HAP-1 (cell line): ENCODE measurements at regions not wholly inside any gene's neighbourhood (a gene's known extent, or its start where the extent isn't known, plus 50 kb on each side); places are given as distances from the start of the nearest gene placed in this dataset.

Experiments
- DNase-seq, 2 experiments: peaks; one replicate each; pipeline ENCODE4 v3.0.0-alpha.2; 2016 to 2020; ENCODE audit warnings: low spot score in 2 of 2
- H3K27me3 ChIP-seq: fragments of 250-450 bp; sonication (Bioruptor Pico); 2 replicates; pipeline ENCODE4 v1.5.1; 2020; ENCODE audit warnings: low read depth, mild to moderate bottlenecking, moderate library complexity
- H3K36me3 ChIP-seq: fragments of 250-450 bp; sonication (Bioruptor Pico); replicated peaks from 2 replicates; pipeline ENCODE4 v1.5.1; 2020; ENCODE audit warnings: mild to moderate bottlenecking
- H3K4me1 ChIP-seq: fragments of 250-450 bp; sonication (Bioruptor Pico); 2 replicates; pipeline ENCODE4 v1.5.1; 2020; ENCODE audit warnings: mild to moderate bottlenecking
- H3K4me3 ChIP-seq: fragments of 250-450 bp; sonication (Bioruptor Pico); 2 replicates; pipeline ENCODE4 v1.5.1; 2020; ENCODE audit warnings: mild to moderate bottlenecking, moderate library complexity
- H3K9me3 ChIP-seq: fragments of 250-450 bp; sonication (Bioruptor Pico); 2 replicates; pipeline ENCODE4 v1.5.1; 2020; ENCODE audit warnings: mild to moderate bottlenecking, moderate library complexity
- in situ Hi-C: fragments of 300-500 bp; cut with MboI; formaldehyde crosslinking; loops from 3 replicates; pipeline ENCODE4 v1.14.3; 2020; ENCODE audit warnings: low sequenced_read_pairs, inconsistent platforms, mixed read lengths

- no peaks in the 10 kb centered on the region for H3K4me1 ChIP-seq
- in situ Hi-C loops = no loop called here
- peaks cover 6% of the 10 kb centered on the region; the same call in 1 of the 2 replicates for H3K27me3 ChIP-seq
- no peaks in the 10 kb centered on the region for H3K9me3 ChIP-seq
- H3K4me3 ChIP-seq = no peak overlapping the region
- H3K36me3 ChIP-seq = no peaks in the 10 kb centered on the region
- DNase-seq = no peak
These were observed 67.7 kb upstream of the SDK2 start for GRCh38 chr17:73711916-73712315.

- Histone ChIP-seq H3K4me3 (no peak overlapping the region), H3K27me3 (peaks cover 6% of the 10 kb centered on the region; the same call in 1 of the 2 replicates), H3K36me3 (no peaks in the 10 kb centered on the region), H3K4me1 (no peaks in the 10 kb centered on the region), H3K9me3 (no peaks in the 10 kb centered on the region)
- in situ Hi-C loops = no loop called here
- no peak for DNase-seq
These were observed 68.9 kb upstream of the SDK2 start for GRCh38 chr17:73713136-73713535.

GRCh38 chr17:73715769-73716168, 71.5 kb upstream of the SDK2 start:
- in situ Hi-C loops = no loop called here
- peaks cover 6% of the 10 kb centered on the region; the same call in 1 of the 2 replicates for H3K27me3 ChIP-seq
- DNase-seq = no peak

GRCh38 chr17:73717690-73718089, 73.4 kb upstream of the SDK2 start:
- H3K27me3 ChIP-seq = peaks cover 6% of the 10 kb centered on the region; the same call in 1 of the 2 replicates
- H3K4me1 ChIP-seq = no peaks in the 10 kb centered on the region
- no peaks in the 10 kb centered on the region for H3K36me3 ChIP-seq
- in situ Hi-C loops = no loop called here
- H3K4me3 ChIP-seq = no peak overlapping the region
- DNase-seq = no peak
- no peaks in the 10 kb centered on the region for H3K9me3 ChIP-seq

More at GRCh38 chr17:73715769-73716168, 71.5 kb upstream of the SDK2 start:
- no peaks in the 10 kb centered on the region for H3K36me3 ChIP-seq
- H3K4me3 ChIP-seq = no peak overlapping the region
- no peaks in the 10 kb centered on the region for H3K9me3 ChIP-seq
- no peaks in the 10 kb centered on the region for H3K4me1 ChIP-seq

GRCh38 chr17:73718362-73718761, 74.1 kb upstream of the SDK2 start:
- Histone ChIP-seq H3K27me3 (peaks cover 6% of the 10 kb centered on the region; the same call in 1 of the 2 replicates), H3K9me3 (no peaks in the 10 kb centered on the region), H3K4me1 (no peaks in the 10 kb centered on the region), H3K4me3 (no peak overlapping the region), H3K36me3 (no peaks in the 10 kb centered on the region)
- no peak for DNase-seq
- in situ Hi-C loops = no loop called here

GRCh38 chr17:73718912-73719311, 74.7 kb upstream of the SDK2 start:
- Histone ChIP-seq H3K4me1 (no peaks in the 10 kb centered on the region), H3K27me3 (peaks cover 4% of the 10 kb centered on the region; the same call in 1 of the 2 replicates), H3K9me3 (no peaks in the 10 kb centered on the region), H3K4me3 (no peak overlapping the region), H3K36me3 (no peaks in the 10 kb centered on the region)
- no peak for DNase-seq
- in situ Hi-C loops = no loop called here

GRCh38 chr17:73719588-73720071, 75.4 kb upstream of the SDK2 start:
- Histone ChIP-seq H3K27me3 (0 out of 2 replicates have a peak, but pooled peaks cover under 1% of the 10 kb centered on the region), H3K4me3 (no peak overlapping the region), H3K4me1 (no peaks in the 10 kb centered on the region), H3K9me3 (no peaks in the 10 kb centered on the region), H3K36me3 (no peaks in the 10 kb centered on the region)
- in situ Hi-C loops = no loop called here
- no peak for DNase-seq

- Histone ChIP-seq H3K36me3 (no peaks in the 10 kb centered on the region), H3K27me3 (no peaks in the 10 kb centered on the region), H3K4me1 (no peaks in the 10 kb centered on the region), H3K4me3 (no peak overlapping the region), H3K9me3 (no peaks in the 10 kb centered on the region)
- DNase-seq = no peak
- in situ Hi-C loops = no loop called here
These were observed 76.1 kb upstream of the SDK2 start for GRCh38 chr17:73720187-73720834.

- Histone ChIP-seq H3K27me3 (no peaks in the 10 kb centered on the region), H3K36me3 (no peaks in the 10 kb centered on the region), H3K4me3 (no peak overlapping the region), H3K4me1 (no peaks in the 10 kb centered on the region), H3K9me3 (no peaks in the 10 kb centered on the region)
- in situ Hi-C loops = no loop called here
- no peak for DNase-seq
These were observed 77.9 kb upstream of the SDK2 start for GRCh38 chr17:73722165-73722564.

GRCh38 chr17:73723317-73723716, 79.1 kb upstream of the SDK2 start:
- Histone ChIP-seq H3K4me1 (no peaks in the 10 kb centered on the region), H3K9me3 (no peaks in the 10 kb centered on the region), H3K27me3 (no peaks in the 10 kb centered on the region), H3K36me3 (no peaks in the 10 kb centered on the region), H3K4me3 (no peak overlapping the region)
- DNase-seq = no peak
- in situ Hi-C loops = no loop called here

- no peaks in the 10 kb centered on the region for H3K9me3 ChIP-seq
- H3K4me1 ChIP-seq = no peaks in the 10 kb centered on the region
- no peak for DNase-seq
- no peak overlapping the region for H3K4me3 ChIP-seq
- in situ Hi-C loops = no loop called here
- no peaks in the 10 kb centered on the region for H3K36me3 ChIP-seq
- H3K27me3 ChIP-seq = no peaks in the 10 kb centered on the region
These were observed 80.1 kb upstream of the SDK2 start for GRCh38 chr17:73724341-73724740.

GRCh38 chr17:73724990-73725389, 80.7 kb upstream of the SDK2 start:
- DNase-seq = no peak

GRCh38 chr17:73725794-73726515, 81.7 kb upstream of the SDK2 start:
- in situ Hi-C loops = no loop called here
- no peak for DNase-seq
- no peaks in the 10 kb centered on the region for H3K27me3 ChIP-seq
- no peak overlapping the region for H3K4me3 ChIP-seq
- no peaks in the 10 kb centered on the region for H3K36me3 ChIP-seq
- H3K4me1 ChIP-seq = no peaks in the 10 kb centered on the region
- H3K9me3 ChIP-seq = no peaks in the 10 kb centered on the region

More at GRCh38 chr17:73724990-73725389, 80.7 kb upstream of the SDK2 start:
- Histone ChIP-seq H3K36me3 (no peaks in the 10 kb centered on the region), H3K27me3 (no peaks in the 10 kb centered on the region), H3K4me1 (no peaks in the 10 kb centered on the region), H3K9me3 (no peaks in the 10 kb centered on the region), H3K4me3 (no peak overlapping the region)
- in situ Hi-C loops = no loop called here

- H3K27me3 ChIP-seq = no peaks in the 10 kb centered on the region
- in situ Hi-C loops = no loop called here
- no peaks in the 10 kb centered on the region for H3K4me1 ChIP-seq
- no peaks in the 10 kb centered on the region for H3K9me3 ChIP-seq
- H3K36me3 ChIP-seq = no peaks in the 10 kb centered on the region
- DNase-seq = no peak
- no peak overlapping the region for H3K4me3 ChIP-seq
These were observed 83.7 kb upstream of the SDK2 start for GRCh38 chr17:73727941-73728340.
